Endothelial cell of umbilical vein (primary cell): ENCODE measurements at regions not wholly inside any gene's neighbourhood (a gene's known extent, or its start where the extent isn't known, plus 50 kb on each side); places are given as distances from the start of the nearest gene placed in this dataset.

Experiments
- BruUV-seq: library from RNA; stranded (reverse); fragments of 400-500 nt; replicated peaks from 2 replicates; lab custom pipeline; 2021; lab: Mats Ljungman, UMichigan
- CTCF ChIA-PET: fragments of 300-600, 350-600 bp; sonication (Branson Sonifier 250); formaldehyde crosslinking; loops from one replicate; lab custom pipeline; 2021; ENCODE audit warnings: antibody characterized with exemption, inconsistent platforms; lab: Charles Lee
- POLR2A ChIA-PET: fragments of 300-600, 350-600 bp; sonication (Branson Sonifier 250); formaldehyde crosslinking; loops from one replicate; lab custom pipeline; 2021; ENCODE audit warnings: antibody characterized with exemption, inconsistent platforms; lab: Charles Lee
- DNase-seq: peaks from one replicate; pipeline ENCODE4 v3.0.0-alpha.2; 2011; ENCODE audit warnings: low read depth, low spot score
- FAIRE-seq: peaks from 2 replicates; lab custom pipeline; 2011; peaks lifted over from hg19 to GRCh38; lab: Jason Lieb, UNC
- H2AFZ ChIP-seq: 2 replicates; pipeline ENCODE4 v1.6.0; 2012; ENCODE audit warnings: low read depth, low read length, control low read depth, inconsistent platforms
- H3K27ac ChIP-seq: 2 replicates; pipeline ENCODE4 v1.5.1; 2011; ENCODE audit warnings: low read depth, mild to moderate bottlenecking, control low read depth, low read length, moderate library complexity; ENCODE audit not compliant: insufficient read depth
- H3K27me3 ChIP-seq, 2 experiments: 2 replicates each; pipeline versions ENCODE4 v1.6.0 to v1.6.1; 2011; ENCODE audit warnings: low read length in 2 of 2, mixed read lengths in 1 of 2; ENCODE audit not compliant: control insufficient read depth in 2 of 2, insufficient read depth in 2 of 2
- H3K36me3 ChIP-seq, 2 experiments: 2 replicates in 1 of 2; 3 replicates in 1 of 2; pipeline ENCODE4 v1.5.1; 2011; ENCODE audit warnings: low read length in 2 of 2, mild to moderate bottlenecking in 1 of 2, moderate library complexity in 1 of 2; ENCODE audit not compliant: control insufficient read depth in 2 of 2, insufficient read depth in 2 of 2; ENCODE audit errors: extremely low read depth in 1 of 2
- H3K4me1 ChIP-seq: 3 replicates; pipeline ENCODE4 v1.5.1; 2011; ENCODE audit warnings: mild to moderate bottlenecking, low read length; ENCODE audit not compliant: control insufficient read depth, insufficient read depth; ENCODE audit errors: extremely low read depth
- H3K4me2 ChIP-seq: 2 replicates; pipeline ENCODE4 v1.6.1; 2011; ENCODE audit warnings: low read length, control low read depth, mixed read lengths; ENCODE audit not compliant: insufficient read depth
- H3K4me3 ChIP-seq, 3 experiments: fragments of 200-600 bp in 1 of 3; sonication (generic), shearing (Covaris generic) in 1 of 3; replicated peaks in 1 of 3; 2 replicates each; pipeline ENCODE4 v1.5.1; 2011 to 2016; ENCODE audit warnings: control low read depth in 3 of 3, low read length in 3 of 3, mild to moderate bottlenecking in 2 of 3, inconsistent platforms in 1 of 3, low read depth in 1 of 3, moderate library complexity in 1 of 3; ENCODE audit not compliant: insufficient read depth in 1 of 3
- H3K79me2 ChIP-seq: 2 replicates; pipeline ENCODE4 v1.6.0; 2012; ENCODE audit warnings: low read length, inconsistent platforms; ENCODE audit not compliant: control insufficient read depth, insufficient read depth
- H3K9ac ChIP-seq: replicated peaks from 2 replicates; pipeline ENCODE3; 2011; ENCODE audit warnings: low read length, control low read depth; ENCODE audit not compliant: insufficient read depth; ENCODE audit errors: extremely low read depth
- H3K9me1 ChIP-seq: replicated peaks from 3 replicates; pipeline ENCODE4 v1.6.0; 2011; ENCODE audit warnings: mild to moderate bottlenecking, low read length; ENCODE audit not compliant: control insufficient read depth, insufficient read depth; ENCODE audit errors: extremely low read depth
- H3K9me3 ChIP-seq: replicated peaks from 2 replicates; pipeline ENCODE4 v1.5.1; 2012; ENCODE audit warnings: low read length, inconsistent platforms; ENCODE audit not compliant: control insufficient read depth, insufficient read depth
- H4K20me1 ChIP-seq: replicated peaks from 2 replicates; pipeline ENCODE3; 2011; ENCODE audit warnings: mild to moderate bottlenecking, low read length; ENCODE audit not compliant: control insufficient read depth, insufficient read depth; ENCODE audit errors: extremely low read depth
- EZH2 ChIP-seq: IDR thresholded peaks from 2 replicates; pipeline ENCODE4 v1.6.1; 2012; ENCODE audit warnings: borderline replicate concordance, low read depth, mild to moderate bottlenecking, moderate library complexity, low read length, inconsistent platforms; ENCODE audit not compliant: severe bottlenecking
- FOS ChIP-seq: IDR thresholded peaks from 2 replicates; pipeline ENCODE4 v1.6.1; 2011; ENCODE audit warnings: mild to moderate bottlenecking, low read length, moderate library complexity, borderline replicate concordance; ENCODE audit not compliant: insufficient read depth
- GATA2 ChIP-seq: IDR thresholded peaks from 2 replicates; pipeline ENCODE4 v1.7.0; 2011; ENCODE audit warnings: low read depth, mild to moderate bottlenecking, moderate library complexity, mixed read lengths, low read length; ENCODE audit not compliant: insufficient read length, insufficient read depth
- JUN ChIP-seq: IDR thresholded peaks from 2 replicates; pipeline ENCODE4 v1.6.1; 2011; ENCODE audit warnings: borderline replicate concordance, low read depth; ENCODE audit not compliant: insufficient read length, insufficient read depth
- MYC ChIP-seq: IDR thresholded peaks from one replicate; pipeline ENCODE4 v1.6.1; 2011; ENCODE audit warnings: mild to moderate bottlenecking, low read depth, low read length
- POLR2A ChIP-seq: IDR thresholded peaks from 2 replicates; pipeline ENCODE4 v1.6.1; 2012; ENCODE audit warnings: low read depth, mild to moderate bottlenecking, control low read depth, low read length
- POLR2AphosphoS5 ChIP-seq: IDR thresholded peaks from 2 replicates; pipeline ENCODE4 v1.6.1; 2012; ENCODE audit warnings: low read depth, mild to moderate bottlenecking, control low read depth, low read length, moderate library complexity; ENCODE audit not compliant: insufficient read depth
- dilution Hi-C: fragments of 300-500 bp; cut with MboI; formaldehyde crosslinking; loops from one replicate; pipeline ENCODE4 v1.15.0; 2019; ENCODE audit warnings: low sequenced_read_pairs; ENCODE audit not compliant: extremely low pct_ligation_motif_present
- intact Hi-C: fragments of 100-400 bp; cut with micrococcal nuclease; formaldehyde crosslinking; loops from one replicate; pipeline ENCODE4 v1.10.0; 2022
- TF ChIP-seq, protein P1 (sequence below): IDR thresholded peaks from 2 replicates; pipeline ENCODE4 v1.6.1; 2011; ENCODE audit not compliant: insufficient read depth, insufficient read length
- TF ChIP-seq, protein P2 (sequence below), 2 donors: IDR thresholded peaks; 1 replicate in 1 of 2; 2 replicates in 1 of 2; pipeline ENCODE4 v1.5.1; 2011; ENCODE audit warnings: low read length in 2 of 2, mild to moderate bottlenecking in 2 of 2, moderate library complexity in 2 of 2, control low read depth in 1 of 2, inconsistent platforms in 1 of 2, low read depth in 1 of 2; ENCODE audit not compliant: insufficient read depth in 1 of 2; ENCODE audit errors: extremely low read depth in 1 of 2

DNA sequence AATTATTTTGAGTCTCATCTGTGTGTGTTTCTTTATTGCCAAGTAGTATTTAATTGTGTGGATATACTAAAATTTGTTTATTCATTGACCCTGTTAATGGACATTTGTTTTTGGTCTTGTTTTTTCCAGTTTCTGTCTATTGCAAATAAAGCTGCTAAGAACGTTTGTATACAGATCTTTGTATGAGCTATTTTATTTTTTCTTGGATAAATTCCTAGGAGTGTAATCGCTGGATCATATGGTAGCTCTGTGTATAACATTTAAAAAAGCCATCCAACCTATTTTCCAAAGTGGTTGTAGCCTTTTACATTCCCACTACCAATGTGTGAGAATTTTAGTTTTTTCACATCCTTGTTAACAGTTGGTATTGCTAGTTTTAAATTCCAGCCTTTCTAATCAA lies 382.7 kb upstream of the USP24 start:
- Histone ChIP-seq H3K27me3 (no peaks in the 10 kb centered on the region), H2AFZ (no peak overlapping the region), H3K79me2 (no peaks in the 10 kb centered on the region), H3K9me1 (no peaks in the 10 kb centered on the region), H4K20me1 (no peaks in the 10 kb centered on the region), H3K36me3 (no peaks in the 10 kb centered on the region), H3K9me3 (no peaks in the 10 kb centered on the region), H3K9ac (no peak overlapping the region), H3K4me1 (no peaks in the 10 kb centered on the region), H3K4me3 (no peak overlapping the region), H3K4me2 (no peak overlapping the region), H3K27ac (no peak overlapping the region)
- DNase-seq: no peak
- ChIA-PET POLR2A (no interaction called here), CTCF (interaction anchor here (1.3 kb wide), 1 partner anchor 222 kb away, joined by 4 read pairs; no protein-coding TSS in a partner anchor)
- BruUV-seq: no TSS peak
- dilution Hi-C loops (no loop called here), intact Hi-C loops (no loop called here)
- FAIRE-seq: no peak
- TF ChIP-seq GATA2 (no peak), MYC (no peak), POLR2A (no peak), POLR2AphosphoS5 (no peak), JUN (no peak), EZH2 (no peak), FOS (no peak)
- TF ChIP-seq, protein P1, sequence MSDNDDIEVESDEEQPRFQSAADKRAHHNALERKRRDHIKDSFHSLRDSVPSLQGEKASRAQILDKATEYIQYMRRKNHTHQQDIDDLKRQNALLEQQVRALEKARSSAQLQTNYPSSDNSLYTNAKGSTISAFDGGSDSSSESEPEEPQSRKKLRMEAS: no peak
- TF ChIP-seq, protein P2, sequence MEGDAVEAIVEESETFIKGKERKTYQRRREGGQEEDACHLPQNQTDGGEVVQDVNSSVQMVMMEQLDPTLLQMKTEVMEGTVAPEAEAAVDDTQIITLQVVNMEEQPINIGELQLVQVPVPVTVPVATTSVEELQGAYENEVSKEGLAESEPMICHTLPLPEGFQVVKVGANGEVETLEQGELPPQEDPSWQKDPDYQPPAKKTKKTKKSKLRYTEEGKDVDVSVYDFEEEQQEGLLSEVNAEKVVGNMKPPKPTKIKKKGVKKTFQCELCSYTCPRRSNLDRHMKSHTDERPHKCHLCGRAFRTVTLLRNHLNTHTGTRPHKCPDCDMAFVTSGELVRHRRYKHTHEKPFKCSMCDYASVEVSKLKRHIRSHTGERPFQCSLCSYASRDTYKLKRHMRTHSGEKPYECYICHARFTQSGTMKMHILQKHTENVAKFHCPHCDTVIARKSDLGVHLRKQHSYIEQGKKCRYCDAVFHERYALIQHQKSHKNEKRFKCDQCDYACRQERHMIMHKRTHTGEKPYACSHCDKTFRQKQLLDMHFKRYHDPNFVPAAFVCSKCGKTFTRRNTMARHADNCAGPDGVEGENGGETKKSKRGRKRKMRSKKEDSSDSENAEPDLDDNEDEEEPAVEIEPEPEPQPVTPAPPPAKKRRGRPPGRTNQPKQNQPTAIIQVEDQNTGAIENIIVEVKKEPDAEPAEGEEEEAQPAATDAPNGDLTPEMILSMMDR (IDR thresholded peaks at IDR 0.05; ENCODE audit: extremely low read depth in 1 of 2, insufficient read depth in 1 of 2, low read depth in 1 of 2, low read length in 2 of 2): no peak
